Lower leg skin (tissue), 3 donors: ENCODE measurements at regions not wholly inside any gene's neighbourhood (a gene's known extent, or its start where the extent isn't known, plus 50 kb on each side); places are given as distances from the start of the nearest gene placed in this dataset.

Source experiments
- POLR2A ChIP-seq, 2 donors: fragments of 450-650 bp; IDR thresholded peaks; one replicate each; pipeline ENCODE4 v1.6.1; 2016 to 2017; ENCODE audit warnings: antibody characterized with exemption in 2 of 2, mild to moderate bottlenecking in 1 of 2, moderate library complexity in 1 of 2
- TF ChIP-seq, protein P1 (sequence below), 3 donors: fragments of 450-650 bp; IDR thresholded peaks; one replicate each; pipeline ENCODE4 v1.5.1; 2016; ENCODE audit warnings: antibody characterized with exemption in 3 of 3, mild to moderate bottlenecking in 3 of 3, moderate library complexity in 2 of 3

DNA sequence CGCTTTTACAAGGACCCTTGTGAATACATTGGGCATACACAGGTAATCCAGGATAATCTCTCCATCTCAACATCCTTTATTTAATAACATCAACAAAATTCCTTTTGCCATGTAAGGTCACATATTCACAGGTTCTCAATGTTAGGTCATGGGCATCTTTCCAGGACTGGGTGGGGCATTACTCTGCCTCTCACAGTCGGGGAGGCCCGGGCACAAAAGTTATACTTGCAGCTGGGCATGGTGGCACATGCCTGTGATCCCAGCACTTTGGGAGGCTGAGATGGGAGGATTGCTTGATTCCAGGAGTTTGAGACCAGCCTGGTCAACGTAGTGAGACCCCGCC lies 93.7 kb upstream of the AP1S2 start:
- TF ChIP-seq, protein P1, sequence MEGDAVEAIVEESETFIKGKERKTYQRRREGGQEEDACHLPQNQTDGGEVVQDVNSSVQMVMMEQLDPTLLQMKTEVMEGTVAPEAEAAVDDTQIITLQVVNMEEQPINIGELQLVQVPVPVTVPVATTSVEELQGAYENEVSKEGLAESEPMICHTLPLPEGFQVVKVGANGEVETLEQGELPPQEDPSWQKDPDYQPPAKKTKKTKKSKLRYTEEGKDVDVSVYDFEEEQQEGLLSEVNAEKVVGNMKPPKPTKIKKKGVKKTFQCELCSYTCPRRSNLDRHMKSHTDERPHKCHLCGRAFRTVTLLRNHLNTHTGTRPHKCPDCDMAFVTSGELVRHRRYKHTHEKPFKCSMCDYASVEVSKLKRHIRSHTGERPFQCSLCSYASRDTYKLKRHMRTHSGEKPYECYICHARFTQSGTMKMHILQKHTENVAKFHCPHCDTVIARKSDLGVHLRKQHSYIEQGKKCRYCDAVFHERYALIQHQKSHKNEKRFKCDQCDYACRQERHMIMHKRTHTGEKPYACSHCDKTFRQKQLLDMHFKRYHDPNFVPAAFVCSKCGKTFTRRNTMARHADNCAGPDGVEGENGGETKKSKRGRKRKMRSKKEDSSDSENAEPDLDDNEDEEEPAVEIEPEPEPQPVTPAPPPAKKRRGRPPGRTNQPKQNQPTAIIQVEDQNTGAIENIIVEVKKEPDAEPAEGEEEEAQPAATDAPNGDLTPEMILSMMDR (IDR thresholded peaks at IDR 0.05) = no peak
- TF ChIP-seq POLR2A (IDR thresholded peaks at IDR 0.05) = no peak
